ENCODE measurements at regions not wholly inside any gene's neighbourhood (a gene's known extent, or its start where the extent isn't known, plus 50 kb on each side); places are given as distances from the start of the nearest gene placed in this dataset.
"Not testable (repeated sequence)": the region's sequence is repeated elsewhere in the genome, so short reads cannot be mapped to it uniquely, and the experiment has no call there.

- intact Hi-C loops (cut with micrococcal nuclease) = no loop called here
- Histone ChIP-seq H3K27me3 (ENCODE audit: low read depth) (no peaks in the 10 kb centered on the region), H3K4me3 (no peak overlapping the region), H3K27ac (replicated peaks) (no peak overlapping the region), H3K9me3 (replicated peaks) (no peaks in the 10 kb centered on the region), H3K36me3 (no peaks in the 10 kb centered on the region), H3K4me1 (peaks cover 6% of the 10 kb centered on the region)
- no peak for DNase-seq
- TF ChIP-seq CTCF (IDR thresholded peaks at IDR 0.05; ENCODE audit: borderline replicate concordance) = no peak
These were observed 157.1 kb downstream of the CRPPA start for GRCh38 chr7:16264036-16264819.

DNA sequence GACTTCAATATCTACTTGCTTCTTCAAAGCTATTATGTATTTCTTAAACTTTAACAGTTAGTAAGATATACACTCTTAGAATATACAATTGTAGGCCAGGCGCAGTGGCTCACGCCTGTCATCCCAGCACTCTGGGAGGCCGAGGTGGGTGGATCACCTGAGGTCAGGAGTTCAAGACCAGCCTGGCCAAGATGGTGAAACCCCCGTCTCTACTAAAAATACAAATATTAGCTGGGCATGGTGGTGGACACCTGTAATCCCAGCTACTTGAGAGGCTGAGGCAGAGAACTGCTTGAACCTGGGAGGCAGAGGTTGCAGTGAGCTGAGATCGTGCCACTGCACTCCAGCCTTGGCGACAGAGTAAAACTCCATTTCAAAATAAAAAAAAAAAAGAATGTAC lies 158.0 kb downstream of the CRPPA start:
- H3K27ac ChIP-seq (replicated peaks); intact Hi-C loops (cut with micrococcal nuclease): not testable (repeated sequence)

DNA sequence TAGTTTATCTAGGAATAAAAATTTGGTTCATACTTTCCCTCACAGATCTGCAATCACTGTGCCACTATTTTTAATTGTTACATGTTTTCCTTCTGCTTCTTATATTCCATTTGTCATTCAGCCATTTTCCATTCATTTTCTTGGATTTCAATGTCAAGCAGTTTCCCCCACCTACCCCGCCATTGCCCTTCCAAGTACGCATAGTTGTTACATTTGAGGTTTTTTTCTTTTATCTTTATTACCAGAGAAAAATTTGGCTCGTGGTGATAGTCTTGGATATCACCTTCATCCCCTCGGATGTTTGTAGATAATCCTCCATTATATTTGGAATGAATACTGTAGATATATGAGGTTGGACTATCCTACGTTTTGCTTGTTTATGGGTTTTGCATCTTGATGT lies 159.7 kb downstream of the CRPPA start:
- no peak overlapping the region for H3K27ac ChIP-seq (replicated peaks)
- peaks cover 5% of the 10 kb centered on the region for H3K36me3 ChIP-seq
- no peak for TF ChIP-seq CTCF (IDR thresholded peaks at IDR 0.05; ENCODE audit: borderline replicate concordance)
- no peaks in the 10 kb centered on the region for H3K27me3 ChIP-seq (ENCODE audit: low read depth)
- intact Hi-C loops (cut with micrococcal nuclease) = no loop called here
- H3K4me3 ChIP-seq = no peak overlapping the region
- H3K9me3 ChIP-seq (replicated peaks) = no peaks in the 10 kb centered on the region
- H3K4me1 ChIP-seq = no peaks in the 10 kb centered on the region
- DNase-seq = no peak

More for the DNA sequence above, 158.0 kb downstream of the CRPPA start:
- H3K4me3 ChIP-seq; DNase-seq; H3K36me3 ChIP-seq; H3K27me3 ChIP-seq (ENCODE audit: low read depth); H3K9me3 ChIP-seq (replicated peaks); H3K4me1 ChIP-seq: not testable (repeated sequence)

- H3K4me3 ChIP-seq = no peak overlapping the region
- DNase-seq = no peak
- no peaks in the 10 kb centered on the region for H3K4me1 ChIP-seq
- intact Hi-C loops (cut with micrococcal nuclease) = no loop called here
- no peak for TF ChIP-seq CTCF (IDR thresholded peaks at IDR 0.05; ENCODE audit: borderline replicate concordance)
- no peak overlapping the region for H3K27ac ChIP-seq (replicated peaks)
- H3K27me3 ChIP-seq (ENCODE audit: low read depth) = no peaks in the 10 kb centered on the region
- H3K9me3 ChIP-seq (replicated peaks) = peaks cover 4% of the 10 kb centered on the region
- peaks cover 11% of the 10 kb centered on the region for H3K36me3 ChIP-seq
These were observed 160.2 kb downstream of the CRPPA start for GRCh38 chr7:16261100-16261499.

GRCh38 chr7:16260236-16260728 lies 161.1 kb downstream of the CRPPA start:
- H3K4me3 ChIP-seq = no peak overlapping the region
- no peak for TF ChIP-seq CTCF (IDR thresholded peaks at IDR 0.05; ENCODE audit: borderline replicate concordance)
- H3K36me3 ChIP-seq = peaks cover 16% of the 10 kb centered on the region
- intact Hi-C loops (cut with micrococcal nuclease) = no loop called here
- DNase-seq = no peak
- no peaks in the 10 kb centered on the region for H3K4me1 ChIP-seq
- no peak overlapping the region for H3K27ac ChIP-seq (replicated peaks)
- H3K27me3 ChIP-seq (ENCODE audit: low read depth) = no peaks in the 10 kb centered on the region
- H3K9me3 ChIP-seq (replicated peaks) = peaks cover 13% of the 10 kb centered on the region

DNA sequence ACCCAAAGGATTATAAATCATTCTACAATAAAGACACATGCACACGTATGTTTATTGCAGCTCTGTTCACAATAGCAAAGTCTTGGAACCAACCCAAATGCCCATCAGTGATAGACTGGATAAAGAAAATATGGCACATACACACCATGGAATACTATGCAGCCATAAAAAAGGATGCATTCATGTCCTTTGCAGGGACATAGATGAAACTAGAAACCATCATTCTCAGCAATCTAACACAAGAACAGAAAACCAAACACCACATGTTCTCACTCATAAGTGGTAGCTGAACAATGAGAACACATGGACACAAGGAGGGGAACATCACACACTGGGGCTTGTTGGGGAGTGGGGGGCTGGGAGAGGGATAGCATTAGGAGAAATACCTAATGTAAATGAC lies 164.9 kb downstream of the CRPPA start:
- H3K27me3 ChIP-seq (ENCODE audit: low read depth); intact Hi-C loops (cut with micrococcal nuclease); H3K27ac ChIP-seq (replicated peaks); H3K4me3 ChIP-seq; H3K4me1 ChIP-seq; DNase-seq: not testable (repeated sequence)
- Histone ChIP-seq H3K9me3 (replicated peaks) (peaks cover 14% of the 10 kb centered on the region), H3K36me3 (peaks cover 16% of the 10 kb centered on the region)

DNA sequence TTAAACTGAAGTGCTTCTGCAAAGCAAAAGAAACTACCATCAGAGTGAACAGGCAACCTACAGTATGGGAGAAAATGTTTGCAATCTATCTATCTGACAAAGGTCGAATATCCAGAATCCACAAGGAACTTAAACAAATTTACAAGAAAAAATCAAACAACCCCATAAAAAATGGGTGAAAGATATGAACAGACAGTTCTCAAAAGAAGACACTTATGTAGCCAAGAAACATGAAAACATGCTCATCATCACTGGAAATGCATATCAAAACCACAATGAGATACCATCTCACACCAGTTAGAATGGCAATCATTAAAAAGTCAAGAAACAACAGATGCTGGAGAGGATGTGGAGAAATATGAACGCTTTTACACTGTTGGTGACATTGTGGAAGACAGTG lies 165.4 kb downstream of the CRPPA start:
- H3K4me3 ChIP-seq; intact Hi-C loops (cut with micrococcal nuclease); H3K4me1 ChIP-seq; H3K27me3 ChIP-seq (ENCODE audit: low read depth); H3K27ac ChIP-seq (replicated peaks); DNase-seq: not testable (repeated sequence)
- peaks cover 16% of the 10 kb centered on the region for H3K36me3 ChIP-seq
- H3K9me3 ChIP-seq (replicated peaks) = peaks cover 19% of the 10 kb centered on the region

- peaks cover 14% of the 10 kb centered on the region for H3K9me3 ChIP-seq (replicated peaks)
- intact Hi-C loops (cut with micrococcal nuclease); DNase-seq; H3K27ac ChIP-seq (replicated peaks); H3K27me3 ChIP-seq (ENCODE audit: low read depth); H3K4me3 ChIP-seq; H3K36me3 ChIP-seq; H3K4me1 ChIP-seq: not testable (repeated sequence)
These were observed 170.7 kb downstream of the CRPPA start for GRCh38 chr7:16250655-16251054.

DNA sequence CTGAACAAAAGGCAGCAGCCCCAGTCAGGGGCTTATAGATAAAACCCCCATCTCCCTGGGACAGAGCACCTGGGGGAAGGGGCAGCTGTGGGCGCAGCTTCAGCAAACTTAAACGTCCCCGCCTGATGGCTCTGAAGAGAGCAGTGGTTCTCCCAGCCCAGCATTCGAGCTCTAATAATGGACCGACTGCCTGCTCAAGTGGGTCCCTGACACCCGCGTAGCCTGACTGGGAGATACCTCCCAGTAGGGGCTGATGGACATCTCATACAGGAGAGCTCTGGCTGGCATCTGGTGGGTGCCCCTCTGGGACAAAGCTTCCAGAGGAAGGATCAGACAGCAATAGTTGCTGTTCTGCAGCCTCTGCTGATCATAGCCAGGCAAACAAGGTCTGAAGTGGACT lies 172.1 kb downstream of the CRPPA start:
- H3K36me3 ChIP-seq; DNase-seq; H3K4me1 ChIP-seq; intact Hi-C loops (cut with micrococcal nuclease); H3K4me3 ChIP-seq; H3K27ac ChIP-seq (replicated peaks); H3K9me3 ChIP-seq (replicated peaks); H3K27me3 ChIP-seq (ENCODE audit: low read depth): not testable (repeated sequence)

GRCh38 chr7:16248556-16248955 lies 172.8 kb downstream of the CRPPA start:
- H3K9me3 ChIP-seq (replicated peaks); H3K27ac ChIP-seq (replicated peaks); DNase-seq; H3K36me3 ChIP-seq; H3K4me1 ChIP-seq; intact Hi-C loops (cut with micrococcal nuclease); H3K4me3 ChIP-seq; H3K27me3 ChIP-seq (ENCODE audit: low read depth): not testable (repeated sequence)
